SK-N-SH (cell line): ENCODE measurements at regions not wholly inside any gene's neighbourhood (a gene's known extent, or its start where the extent isn't known, plus 50 kb on each side); places are given as distances from the start of the nearest gene placed in this dataset.
"Not testable (repeated sequence)": the region's sequence is repeated elsewhere in the genome, so short reads cannot be mapped to it uniquely, and the experiment has no call there.

ENCODE experiments used
- CTCF ChIA-PET: fragments of 300-600, 350-600 bp; formaldehyde crosslinking; extraction: SDS; loops from one replicate; lab custom pipeline; 2021; lab: Yijun Ruan, JAX
- POLR2A ChIA-PET: fragments of 350-600 bp; sonication (Branson Sonifier 250); formaldehyde crosslinking; extraction: SDS; loops from one replicate; lab custom pipeline; 2020; ENCODE audit warnings: antibody characterized with exemption, inconsistent platforms; lab: Yijun Ruan, JAX
- DNase-seq: peaks from one replicate; pipeline ENCODE4 v3.0.0; 2012
- H2AFZ ChIP-seq: fragments of 200-600 bp; sonication (generic); 2 replicates; pipeline ENCODE4 v1.8.1; 2016; ENCODE audit warnings: antibody characterized with exemption, mild to moderate bottlenecking, low read depth
- H3F3A ChIP-seq: fragments of 200-600 bp; sonication (generic); replicated peaks from 2 replicates; pipeline ENCODE3; 2016; ENCODE audit warnings: antibody characterized with exemption, mild to moderate bottlenecking; ENCODE audit not compliant: insufficient read depth
- H3K27ac ChIP-seq, 2 experiments: fragments of 200-500 bp in 1 of 2; fragments of 200-600 bp in 1 of 2; sonication (Bioruptor generic) in 1 of 2; sonication (generic), shearing (Covaris generic) in 1 of 2; 2 replicates each; pipeline versions ENCODE4 v1.5.1 to v1.6.1; 2014 to 2016; ENCODE audit warnings: low read depth in 2 of 2, inconsistent platforms in 1 of 2, low read length in 1 of 2, mild to moderate bottlenecking in 1 of 2, mixed read lengths in 1 of 2
- H3K27me3 ChIP-seq: fragments of 200-600 bp; sonication (generic), shearing (Covaris generic); 2 replicates; pipeline ENCODE4 v1.6.1; 2016; ENCODE audit warnings: mixed run types; ENCODE audit not compliant: insufficient read depth
- H3K36me3 ChIP-seq, 2 experiments: fragments of 200-500 bp in 1 of 2; fragments of 200-600 bp in 1 of 2; sonication (Bioruptor generic) in 1 of 2; sonication (generic) in 1 of 2; replicated peaks in 1 of 2; 2 replicates each; pipeline versions ENCODE3 to v1.5.1; 2014 to 2016; ENCODE audit warnings: low read length in 1 of 2, mild to moderate bottlenecking in 1 of 2; ENCODE audit not compliant: insufficient read depth in 2 of 2, control insufficient read depth in 1 of 2
- H3K4me1 ChIP-seq, 2 experiments: fragments of 200-500 bp in 1 of 2; fragments of 200-600 bp in 1 of 2; sonication (Bioruptor generic) in 1 of 2; sonication (generic), shearing (Covaris generic) in 1 of 2; 2 replicates each; pipeline versions ENCODE4 v1.5.1 to v1.6.1; 2014 to 2016; ENCODE audit warnings: low read depth in 1 of 2, low read length in 1 of 2, mixed run types in 1 of 2; ENCODE audit not compliant: insufficient read depth in 2 of 2, control insufficient read depth in 1 of 2
- H3K4me2 ChIP-seq: fragments of 200-600 bp; sonication (generic), shearing (Covaris generic); 2 replicates; pipeline ENCODE4 v1.6.1; 2017; ENCODE audit warnings: mixed run types
- H3K4me3 ChIP-seq, 2 experiments: fragments of 200-500 bp in 1 of 2; fragments of 200-600 bp in 1 of 2; sonication (Bioruptor generic) in 1 of 2; sonication (generic), shearing (Covaris generic) in 1 of 2; 2 replicates each; pipeline versions ENCODE4 v1.5.1 to v1.8.1; 2014 to 2016; ENCODE audit warnings: low read depth in 2 of 2, inconsistent platforms in 1 of 2, low read length in 1 of 2, mild to moderate bottlenecking in 1 of 2, mixed read lengths in 1 of 2, moderate library complexity in 1 of 2
- H3K79me2 ChIP-seq: fragments of 200-600 bp; sonication (generic); 2 replicates; pipeline ENCODE4 v1.8.1; 2017; ENCODE audit warnings: mild to moderate bottlenecking; ENCODE audit not compliant: insufficient read depth
- H3K9ac ChIP-seq: fragments of 200-600 bp; sonication (generic); 2 replicates; pipeline ENCODE4 v1.6.1; 2017; ENCODE audit warnings: mixed run types
- H3K9me2 ChIP-seq: fragments of 200-600 bp; sonication (generic); 2 replicates; pipeline ENCODE4 v1.6.1; 2017; ENCODE audit warnings: mixed run types
- H3K9me3 ChIP-seq: fragments of 200-600 bp; sonication (generic); 2 replicates; pipeline ENCODE4 v1.6.1; 2017; ENCODE audit warnings: mixed run types, mild to moderate bottlenecking, moderate library complexity
- H4K20me1 ChIP-seq: fragments of 200-600 bp; sonication (generic); 2 replicates; pipeline ENCODE4 v1.6.1; 2017; ENCODE audit warnings: mild to moderate bottlenecking, mixed run types; ENCODE audit not compliant: insufficient read depth
- CHD2 ChIP-seq: fragments of 150-350 bp; IDR thresholded peaks from 2 replicates; pipeline ENCODE4 v1.6.1; 2018; ENCODE audit warnings: low read length; ENCODE audit not compliant: partially characterized antibody
- FOXJ3 ChIP-seq: sonication (generic); formaldehyde crosslinking; IDR thresholded peaks from 2 replicates; pipeline ENCODE4 v1.5.1; 2020; ENCODE audit warnings: mild to moderate bottlenecking, missing genetic modification reagents
- MEF2A ChIP-seq: IDR thresholded peaks from 2 replicates; pipeline ENCODE4 v1.4.0; 2012; ENCODE audit warnings: low read depth, borderline replicate concordance
- MXI1 ChIP-seq: IDR thresholded peaks from 2 replicates; pipeline ENCODE4 v1.6.1; 2012; ENCODE audit warnings: mild to moderate bottlenecking, low read depth, low read length, improper control_type of control experiment
- NFIC ChIP-seq: IDR thresholded peaks from 2 replicates; pipeline ENCODE4 v1.4.0; 2012; ENCODE audit warnings: borderline replicate concordance
- PBX3 ChIP-seq: IDR thresholded peaks from 2 replicates; pipeline ENCODE4; 2012
- POLR2AphosphoS5 ChIP-seq: IDR thresholded peaks from 2 replicates; pipeline ENCODE4 v1.6.1; 2012; ENCODE audit warnings: low read depth, low read length
- RAD21 ChIP-seq: IDR thresholded peaks from 2 replicates; pipeline ENCODE4 v1.6.1; 2012; ENCODE audit warnings: mild to moderate bottlenecking, low read length
- SMC3 ChIP-seq: IDR thresholded peaks from 2 replicates; pipeline ENCODE4 v1.6.1; 2012; ENCODE audit warnings: low read depth, low read length, improper control_type of control experiment
- TEAD4 ChIP-seq: IDR thresholded peaks from 2 replicates; pipeline ENCODE4 v1.4.0; 2012; ENCODE audit warnings: mild to moderate bottlenecking, borderline replicate concordance; ENCODE audit not compliant: insufficient read depth
- YY1 ChIP-seq: IDR thresholded peaks from 2 replicates; pipeline ENCODE4 v1.4.0; 2012; ENCODE audit warnings: low read depth, mild to moderate bottlenecking
- WGBS: methylation state at CpG from one replicate; pipeline ENCODE4 v1.1.6; 2017; ENCODE audit warnings: low lambda C conversion rate; 5-methylcytosine and 5-hydroxymethylcytosine counted together
- TF ChIP-seq, protein P1 (sequence below): IDR thresholded peaks from 2 replicates; pipeline ENCODE4 v1.4.0; 2012; ENCODE audit warnings: low read depth, borderline replicate concordance

DNA sequence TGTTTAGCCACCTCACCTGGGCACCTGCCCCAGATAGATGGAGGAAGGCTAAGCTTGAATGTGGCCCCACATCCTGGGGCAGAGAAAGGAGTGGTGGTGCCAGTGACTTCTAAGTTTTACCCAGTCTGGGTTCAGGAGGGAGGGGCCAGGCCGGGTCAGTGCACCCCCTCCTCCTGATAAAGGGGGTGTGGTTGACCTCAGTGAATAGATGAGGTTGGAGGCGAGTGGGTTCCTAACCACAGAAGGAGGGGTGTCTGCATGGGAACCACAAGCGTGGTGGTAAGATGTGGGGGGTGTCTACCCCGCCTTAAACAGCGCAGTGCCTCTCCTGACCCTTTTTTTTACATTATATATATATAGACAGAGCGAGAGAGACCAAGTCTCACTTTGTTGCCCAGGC is 105.3 kb upstream of the KCTD7 start:
- ChIA-PET POLR2A (no interaction called here), CTCF (no interaction called here)
- DNase-seq = no peak
- Histone ChIP-seq H4K20me1 (no peaks in the 10 kb centered on the region), H3K9me2 (no peaks in the 10 kb centered on the region), H3K9ac (no peak overlapping the region), H3K4me2 (no peak overlapping the region), H3K27me3 (no peaks in the 10 kb centered on the region), H3K4me1 (no peaks in the 10 kb centered on the region; a peak in 1 of 4 replicates), H3K4me3 (no peak overlapping the region), H3K9me3 (no peaks in the 10 kb centered on the region), H3K79me2 (no peaks in the 10 kb centered on the region), H3K27ac (no peak overlapping the region), H3K36me3 (no peaks in the 10 kb centered on the region), H3F3A (no peaks in the 10 kb centered on the region), H2AFZ (no peak overlapping the region)
- WGBS = 87% methylated on average over 6 of the region's 6 CpGs
- no peak for TF ChIP-seq POLR2AphosphoS5

DNA sequence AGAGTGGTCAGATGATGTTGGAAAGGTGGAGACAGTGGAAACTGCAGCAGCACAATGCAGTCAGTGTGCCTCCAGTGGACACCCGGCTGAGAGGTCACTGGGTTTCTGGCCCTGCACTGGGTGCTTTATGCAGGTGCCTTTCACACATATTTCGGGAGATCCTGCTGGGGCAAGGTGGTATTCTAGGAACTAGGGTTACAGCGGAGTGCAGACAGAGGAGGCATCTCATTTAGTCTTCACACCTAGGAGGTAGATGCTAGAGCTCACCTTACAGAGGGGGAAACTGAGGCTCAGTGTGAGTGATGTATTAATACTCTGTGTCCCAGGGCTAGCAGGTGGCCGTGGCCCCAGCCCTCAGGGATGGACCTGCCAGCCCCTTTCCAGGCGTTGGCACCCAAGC is 103.9 kb upstream of the KCTD7 start:
- Histone ChIP-seq H3K9me2 (no peaks in the 10 kb centered on the region), H3K9me3 (no peaks in the 10 kb centered on the region), H3F3A (no peaks in the 10 kb centered on the region), H2AFZ (no peak overlapping the region), H3K4me3 (no peak overlapping the region), H3K9ac (no peak overlapping the region), H3K4me1 (no peaks in the 10 kb centered on the region; a peak in 1 of 4 replicates), H3K4me2 (no peak overlapping the region), H3K27ac (no peak overlapping the region), H3K79me2 (no peaks in the 10 kb centered on the region), H3K36me3 (no peaks in the 10 kb centered on the region), H3K27me3 (no peaks in the 10 kb centered on the region), H4K20me1 (no peaks in the 10 kb centered on the region)
- no peak for TF ChIP-seq TEAD4
- TF ChIP-seq RAD21 = no peak
- no peak for TF ChIP-seq PBX3
- TF ChIP-seq SMC3 = no peak
- TF ChIP-seq YY1 = no peak
- TF ChIP-seq, protein P1, sequence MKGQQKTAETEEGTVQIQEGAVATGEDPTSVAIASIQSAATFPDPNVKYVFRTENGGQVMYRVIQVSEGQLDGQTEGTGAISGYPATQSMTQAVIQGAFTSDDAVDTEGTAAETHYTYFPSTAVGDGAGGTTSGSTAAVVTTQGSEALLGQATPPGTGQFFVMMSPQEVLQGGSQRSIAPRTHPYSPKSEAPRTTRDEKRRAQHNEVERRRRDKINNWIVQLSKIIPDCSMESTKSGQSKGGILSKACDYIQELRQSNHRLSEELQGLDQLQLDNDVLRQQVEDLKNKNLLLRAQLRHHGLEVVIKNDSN = no peak
- no peak for TF ChIP-seq MEF2A
- TF ChIP-seq MXI1 = no peak
- TF ChIP-seq FOXJ3 (CRISPR knock-in tag) = no peak
- no peak for TF ChIP-seq CHD2
- no peak for TF ChIP-seq NFIC
- DNase-seq = no peak
- CTCF ChIA-PET = no interaction called here
- POLR2A ChIA-PET = no interaction called here
- WGBS = 95% methylated on average over 5 of the region's 5 CpGs

GRCh38 chr7:66526782-66527181 is 101.9 kb upstream of the KCTD7 start:
- H2AFZ ChIP-seq, H3F3A ChIP-seq, H3K27me3 ChIP-seq, H3K4me2 ChIP-seq, H3K9ac ChIP-seq, H3K27ac ChIP-seq, H4K20me1 ChIP-seq, H3K9me2 ChIP-seq, H3K4me3 ChIP-seq, H3K79me2 ChIP-seq, H3K9me3 ChIP-seq, H3K36me3 ChIP-seq, H3K4me1 ChIP-seq, DNase-seq, POLR2A ChIA-PET, CTCF ChIA-PET: not testable (repeated sequence)
- WGBS = 96% methylated on average over 4 of the region's 4 CpGs
